Omental fat pad (tissue), 3 donors: ENCODE measurements at regions not wholly inside any gene's neighbourhood (a gene's known extent, or its start where the extent isn't known, plus 50 kb on each side); places are given as distances from the start of the nearest gene placed in this dataset.

Experiments used
- ATAC-seq: fragments of 150-250 bp; one replicate; pipeline ENCODE4 v1.9.1; 2016; ENCODE audit warnings: mild to moderate bottlenecking, moderate library complexity; ENCODE audit not compliant: low FRiP score
- DNase-seq: peaks from one replicate; pipeline ENCODE4 v3.0.0-alpha.2; 2019; ENCODE audit warnings: low spot score
- TF ChIP-seq, protein P1 (sequence below), 3 donors: fragments of 450-650 bp; IDR thresholded peaks; one replicate each; pipeline ENCODE4 v1.5.1; 2016 to 2017; ENCODE audit warnings: antibody characterized with exemption in 3 of 3, mild to moderate bottlenecking in 3 of 3, moderate library complexity in 2 of 3

DNA sequence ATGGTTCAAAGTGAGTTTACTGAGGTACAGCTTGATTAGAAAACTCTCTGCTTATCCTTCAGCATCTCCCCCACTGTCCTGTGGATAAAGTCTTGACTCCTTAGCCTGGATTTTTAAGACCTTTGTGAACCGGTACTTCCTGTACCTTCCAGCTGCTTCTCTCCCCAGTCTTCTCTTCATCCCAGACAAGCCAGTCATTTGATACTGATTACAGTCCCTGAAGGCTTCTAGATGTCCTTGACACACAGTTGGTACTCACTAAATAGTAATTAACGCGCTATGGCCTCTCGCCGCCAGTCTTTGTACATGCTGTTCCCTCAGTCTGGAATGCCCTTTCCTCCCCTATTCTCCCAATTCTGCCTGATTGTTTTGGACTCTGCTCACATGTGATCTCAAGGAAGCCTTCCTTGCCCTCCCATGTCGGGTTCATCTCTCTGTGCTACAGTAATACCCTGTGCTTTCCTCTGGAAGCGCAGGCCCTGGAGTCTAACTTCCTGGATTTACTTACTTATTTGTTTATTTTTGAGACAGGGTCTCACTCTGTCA lies 50.6 kb upstream of the PTGR2 start:
- TF ChIP-seq, protein P1, sequence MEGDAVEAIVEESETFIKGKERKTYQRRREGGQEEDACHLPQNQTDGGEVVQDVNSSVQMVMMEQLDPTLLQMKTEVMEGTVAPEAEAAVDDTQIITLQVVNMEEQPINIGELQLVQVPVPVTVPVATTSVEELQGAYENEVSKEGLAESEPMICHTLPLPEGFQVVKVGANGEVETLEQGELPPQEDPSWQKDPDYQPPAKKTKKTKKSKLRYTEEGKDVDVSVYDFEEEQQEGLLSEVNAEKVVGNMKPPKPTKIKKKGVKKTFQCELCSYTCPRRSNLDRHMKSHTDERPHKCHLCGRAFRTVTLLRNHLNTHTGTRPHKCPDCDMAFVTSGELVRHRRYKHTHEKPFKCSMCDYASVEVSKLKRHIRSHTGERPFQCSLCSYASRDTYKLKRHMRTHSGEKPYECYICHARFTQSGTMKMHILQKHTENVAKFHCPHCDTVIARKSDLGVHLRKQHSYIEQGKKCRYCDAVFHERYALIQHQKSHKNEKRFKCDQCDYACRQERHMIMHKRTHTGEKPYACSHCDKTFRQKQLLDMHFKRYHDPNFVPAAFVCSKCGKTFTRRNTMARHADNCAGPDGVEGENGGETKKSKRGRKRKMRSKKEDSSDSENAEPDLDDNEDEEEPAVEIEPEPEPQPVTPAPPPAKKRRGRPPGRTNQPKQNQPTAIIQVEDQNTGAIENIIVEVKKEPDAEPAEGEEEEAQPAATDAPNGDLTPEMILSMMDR (IDR thresholded peaks at IDR 0.05) = no peak
- DNase-seq (no peak), ATAC-seq (no peak)

- ATAC-seq (no peak), DNase-seq (no peak)
- TF ChIP-seq, protein P1 (IDR thresholded peaks at IDR 0.05) = no peak
Observed at GRCh38 chr14:73797543-73798265, 53.9 kb upstream of the PTGR2 start.

GRCh38 chr14:73796893-73797542 lies 54.6 kb upstream of the PTGR2 start:
- DNase-seq (no peak), ATAC-seq (no peak)
- TF ChIP-seq, protein P1 (IDR thresholded peaks at IDR 0.05) = no peak

GRCh38 chr14:73796415-73796814 lies 55.2 kb upstream of the PTGR2 start:
- DNase-seq (no peak), ATAC-seq (no peak)
- TF ChIP-seq, protein P1 (IDR thresholded peaks at IDR 0.05) = no peak

DNA sequence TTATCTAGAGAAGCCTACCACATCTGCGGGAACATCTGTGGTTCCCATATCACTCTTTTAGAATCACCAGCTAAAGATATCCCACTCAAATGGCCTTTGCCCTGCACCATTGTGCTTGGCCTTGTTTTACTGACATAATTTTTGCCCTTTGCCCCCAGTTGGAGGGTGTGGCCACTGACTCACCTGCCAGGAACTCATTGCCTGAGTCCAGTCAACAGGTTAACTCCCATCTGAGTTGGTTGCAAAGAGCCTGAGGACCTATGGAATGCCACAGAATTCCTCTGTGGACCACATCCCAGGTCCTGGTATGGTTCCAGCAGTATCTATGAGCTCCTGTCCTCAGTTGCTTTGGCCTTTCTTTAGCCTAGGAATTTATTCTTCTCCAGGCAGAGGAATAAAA lies 55.7 kb upstream of the PTGR2 start:
- DNase-seq = no peak
- TF ChIP-seq, protein P1 (IDR thresholded peaks at IDR 0.05) = no peak
- ATAC-seq = no peak

- TF ChIP-seq, protein P1 (IDR thresholded peaks at IDR 0.05) = no peak
- no peak for DNase-seq
- ATAC-seq = no peak
Observed at GRCh38 chr14:73795466-73795865, 56.2 kb upstream of the PTGR2 start.

- no peak for DNase-seq
- TF ChIP-seq, protein P1 (IDR thresholded peaks at IDR 0.05) = no peak
- no peak for ATAC-seq
Observed at GRCh38 chr14:73794146-73794545, 57.5 kb upstream of the PTGR2 start.
